ENCODE measurements at regions not wholly inside any gene's neighbourhood (a gene's known extent, or its start where the extent isn't known, plus 50 kb on each side); places are given as distances from the start of the nearest gene placed in this dataset.
A peak's percentile ranks its signal among the peaks of the same experiment; 100 is the strongest.
"Not testable (repeated sequence)": the region's sequence is repeated elsewhere in the genome, so short reads cannot be mapped to it uniquely, and the experiment has no call there.

- peak overlapping the region; percentile 70 for H3K4me2 ChIP-seq (ENCODE audit: low read length)
- H3K9me3 ChIP-seq (ENCODE audit: low read length) = no peaks in the 10 kb centered on the region
- no TSS peak for BruUV-seq (replicated peaks)
- peaks cover 24% of the 10 kb centered on the region for H3K4me1 ChIP-seq (ENCODE audit: insufficient read depth, low read length, poor library complexity, severe bottlenecking)
- no peak for TF ChIP-seq EZH2phosphoT487 (IDR thresholded peaks at IDR 0.05; ENCODE audit: borderline replicate concordance, low read depth, low read length)
- no peak for TF ChIP-seq CTCF (conservative IDR thresholded peaks at IDR 0.05; ENCODE audit: low read length)
- ChIA-PET POLR2A (interaction anchor here (1.2 to 2.5 kb wide), 2 partner anchors 30 to 44 kb away, joined by 3 to 18 read pairs; no protein-coding TSS in a partner anchor), CTCF (ENCODE audit: unreplicated experiment) (no interaction called here)
- peak overlapping the region; percentile 69 for H3K27ac ChIP-seq (ENCODE audit: low read depth, low read length, poor library complexity, severe bottlenecking)
- H3K4me3 ChIP-seq (ENCODE audit: low read depth, low read length, poor library complexity, severe bottlenecking) = peak overlapping the region; percentile 10
- DNase-seq (ENCODE audit: low spot score) = peak; percentile 41
- intact Hi-C loops (cut with micrococcal nuclease; ENCODE audit: unreplicated experiment) = loop anchor here (2.0 kb wide), 1 partner anchor 43 kb away; no protein-coding TSS in a partner anchor
- H2AFZ ChIP-seq (ENCODE audit: low read length) = peak overlapping the region; percentile 82
- no peaks in the 10 kb centered on the region for H3K36me3 ChIP-seq (ENCODE audit: insufficient read depth, low read length)
- H3K9me2 ChIP-seq (ENCODE audit: insufficient read depth, low read length) = no peaks in the 10 kb centered on the region
- no peaks in the 10 kb centered on the region for H3K79me2 ChIP-seq (ENCODE audit: insufficient read depth, low read depth, low read length)
- no peaks in the 10 kb centered on the region for H4K20me1 ChIP-seq (ENCODE audit: insufficient read depth, low read length)
Measured at GRCh38 chr4:43607827-43608461, 715.4 kb downstream of the GRXCR1 start.

- DNase-seq (ENCODE audit: low spot score) = no peak
- no peaks in the 10 kb centered on the region for H3K9me2 ChIP-seq (ENCODE audit: insufficient read depth, low read length)
- no TSS peak for BruUV-seq (replicated peaks)
- no peaks in the 10 kb centered on the region for H3K79me2 ChIP-seq (ENCODE audit: insufficient read depth, low read depth, low read length)
- H3K9me3 ChIP-seq (ENCODE audit: low read length) = no peaks in the 10 kb centered on the region
- H3K27ac ChIP-seq (ENCODE audit: low read depth, low read length, poor library complexity, severe bottlenecking) = no peak overlapping the region
- H3K4me2 ChIP-seq (ENCODE audit: low read length) = no peak overlapping the region
- H4K20me1 ChIP-seq (ENCODE audit: insufficient read depth, low read length) = no peaks in the 10 kb centered on the region
- H3K36me3 ChIP-seq (ENCODE audit: insufficient read depth, low read length) = no peaks in the 10 kb centered on the region
- intact Hi-C loops (cut with micrococcal nuclease; ENCODE audit: unreplicated experiment) = no loop called here
- no peaks in the 10 kb centered on the region for H3K4me1 ChIP-seq (ENCODE audit: insufficient read depth, low read length, poor library complexity, severe bottlenecking)
- no peak overlapping the region for H2AFZ ChIP-seq (ENCODE audit: low read length)
- no peak overlapping the region for H3K4me3 ChIP-seq (ENCODE audit: low read depth, low read length, poor library complexity, severe bottlenecking)
- ChIA-PET POLR2A (no interaction called here), CTCF (ENCODE audit: unreplicated experiment) (no interaction called here)
- TF ChIP-seq CTCF (conservative IDR thresholded peaks at IDR 0.05; ENCODE audit: low read length) (no peak), EZH2phosphoT487 (IDR thresholded peaks at IDR 0.05; ENCODE audit: borderline replicate concordance, low read depth, low read length) (no peak)
Measured at GRCh38 chr4:43619219-43619618, 726.7 kb downstream of the GRXCR1 start.

GRCh38 chr4:43637893-43638292 lies 745.4 kb downstream of the GRXCR1 start:
- H3K9me3 ChIP-seq (ENCODE audit: low read length); H3K79me2 ChIP-seq (ENCODE audit: insufficient read depth, low read depth, low read length); H3K4me3 ChIP-seq (ENCODE audit: low read depth, low read length, poor library complexity, severe bottlenecking); H4K20me1 ChIP-seq (ENCODE audit: insufficient read depth, low read length); H3K27ac ChIP-seq (ENCODE audit: low read depth, low read length, poor library complexity, severe bottlenecking); H3K4me2 ChIP-seq (ENCODE audit: low read length); intact Hi-C loops (cut with micrococcal nuclease; ENCODE audit: unreplicated experiment); H3K4me1 ChIP-seq (ENCODE audit: insufficient read depth, low read length, poor library complexity, severe bottlenecking); CTCF ChIA-PET (ENCODE audit: unreplicated experiment); BruUV-seq (replicated peaks); H3K36me3 ChIP-seq (ENCODE audit: insufficient read depth, low read length); H2AFZ ChIP-seq (ENCODE audit: low read length); H3K9me2 ChIP-seq (ENCODE audit: insufficient read depth, low read length): not testable (repeated sequence)
- POLR2A ChIA-PET = interaction anchor here (1.1 kb wide), 1 partner anchor 26 kb away, joined by 3 read pairs; no protein-coding TSS in a partner anchor
- DNase-seq (ENCODE audit: low spot score) = peak; percentile 6
